H9 (cell line): ENCODE measurements at regions not wholly inside any gene's neighbourhood (a gene's known extent, or its start where the extent isn't known, plus 50 kb on each side); places are given as distances from the start of the nearest gene placed in this dataset.

Experiments used
- DNase-seq: peaks from one replicate; pipeline ENCODE4 v3.0.0-alpha.2; 2017
- H2AFZ ChIP-seq: one replicate; pipeline ENCODE4 v1.6.1; 2013; ENCODE audit warnings: mild to moderate bottlenecking, low read length, control low read depth, moderate library complexity
- H2AK5ac ChIP-seq: 2 replicates; pipeline ENCODE4 v1.6.1; 2013; ENCODE audit warnings: low read length, control low read depth, mixed read lengths; ENCODE audit not compliant: insufficient read length
- H2BK120ac ChIP-seq: one replicate; pipeline ENCODE4 v1.6.1; 2013; ENCODE audit warnings: low read depth, mild to moderate bottlenecking, low read length, control low read depth, inconsistent platforms; ENCODE audit not compliant: poor library complexity, severe bottlenecking
- H2BK12ac ChIP-seq: 2 replicates; pipeline ENCODE4 v1.6.1; 2013; ENCODE audit warnings: low read length, control low read depth, mixed read lengths, low read depth; ENCODE audit not compliant: insufficient read length
- H2BK15ac ChIP-seq: 2 replicates; pipeline ENCODE4 v1.6.1; 2013; ENCODE audit warnings: low read depth, low read length, control low read depth
- H2BK20ac ChIP-seq: one replicate; pipeline ENCODE4 v1.6.1; 2013; ENCODE audit warnings: low read depth, mild to moderate bottlenecking, low read length, control low read depth, inconsistent platforms; ENCODE audit not compliant: poor library complexity, severe bottlenecking
- H2BK5ac ChIP-seq: 2 replicates; pipeline ENCODE4 v1.6.1; 2013; ENCODE audit warnings: low read length, control low read depth, mixed read lengths; ENCODE audit not compliant: insufficient read length
- H3K14ac ChIP-seq: 2 replicates; pipeline ENCODE4 v1.6.1; 2013; ENCODE audit warnings: low read length, control low read depth; ENCODE audit not compliant: insufficient read depth
- H3K18ac ChIP-seq: 2 replicates; pipeline ENCODE4 v1.6.1; 2013; ENCODE audit warnings: low read depth, mild to moderate bottlenecking, mixed read lengths, low read length, control low read depth; ENCODE audit not compliant: insufficient read length
- H3K23ac ChIP-seq: 2 replicates; pipeline ENCODE4 v1.6.1; 2013; ENCODE audit warnings: low read length, control low read depth, mixed read lengths, low read depth; ENCODE audit not compliant: insufficient read length
- H3K23me2 ChIP-seq: 2 replicates; pipeline ENCODE4 v1.6.1; 2013; ENCODE audit warnings: low read depth, mild to moderate bottlenecking, mixed read lengths, low read length, control low read depth; ENCODE audit not compliant: insufficient read length, poor library complexity, severe bottlenecking
- H3K27ac ChIP-seq: 2 replicates; pipeline ENCODE4 v1.5.1; 2013; ENCODE audit warnings: low read length, control low read depth, mixed read lengths, low read depth; ENCODE audit not compliant: insufficient read length
- H3K27me3 ChIP-seq: 2 replicates; pipeline ENCODE4 v1.6.1; 2013; ENCODE audit warnings: low read length, control low read depth, inconsistent platforms; ENCODE audit not compliant: insufficient read depth
- H3K4ac ChIP-seq: 2 replicates; pipeline ENCODE4 v1.6.1; 2013; ENCODE audit warnings: low read depth, mild to moderate bottlenecking, control low read depth, inconsistent platforms, low read length, moderate library complexity
- H3K4me1 ChIP-seq: 2 replicates; pipeline ENCODE4 v1.6.1; 2013; ENCODE audit warnings: low read length, control low read depth, inconsistent platforms; ENCODE audit not compliant: insufficient read depth
- H3K4me2 ChIP-seq: 2 replicates; pipeline ENCODE4 v1.6.1; 2013; ENCODE audit warnings: low read length, control low read depth, mixed read lengths; ENCODE audit not compliant: insufficient read length, insufficient read depth
- H3K56ac ChIP-seq: 2 replicates; pipeline ENCODE4 v1.6.1; 2013; ENCODE audit warnings: low read depth, mild to moderate bottlenecking, mixed read lengths, low read length, control low read depth; ENCODE audit not compliant: insufficient read length
- H3K79me1 ChIP-seq: 2 replicates; pipeline ENCODE4 v1.6.1; 2013; ENCODE audit warnings: low read depth, mild to moderate bottlenecking, moderate library complexity, low read length, control low read depth, inconsistent platforms; ENCODE audit not compliant: insufficient read depth, poor library complexity, severe bottlenecking
- H3K79me2 ChIP-seq: 2 replicates; pipeline ENCODE4 v1.6.1; 2013; ENCODE audit warnings: low read length, control low read depth, inconsistent platforms; ENCODE audit not compliant: insufficient read depth
- H3K9ac ChIP-seq: 2 replicates; pipeline ENCODE4 v1.6.1; 2013; ENCODE audit warnings: low read length, control low read depth, mixed read lengths; ENCODE audit not compliant: insufficient read length; ENCODE audit errors: extremely low read depth
- H3K9me3 ChIP-seq: one replicate; pipeline ENCODE4 v1.6.1; 2013; ENCODE audit warnings: low read depth, low read length, inconsistent platforms; ENCODE audit not compliant: control insufficient read depth
- H3T11ph ChIP-seq: one replicate; pipeline ENCODE4 v1.6.1; 2013; ENCODE audit warnings: mild to moderate bottlenecking, low read length, control low read depth, inconsistent platforms
- H4K20me1 ChIP-seq: one replicate; pipeline ENCODE4 v1.6.1; 2013; ENCODE audit not compliant: control insufficient read depth, insufficient read length, insufficient read depth
- H4K5ac ChIP-seq: 2 replicates; pipeline ENCODE4 v1.6.1; 2013; ENCODE audit warnings: low read depth, mild to moderate bottlenecking, mixed read lengths, low read length, control low read depth; ENCODE audit not compliant: insufficient read length
- H4K8ac ChIP-seq: replicated peaks from 2 replicates; pipeline ENCODE4 v1.6.1; 2013; ENCODE audit warnings: low read length, control low read depth, mixed read lengths, low read depth; ENCODE audit not compliant: insufficient read length
- H4K91ac ChIP-seq: 2 replicates; pipeline ENCODE4 v1.6.1; 2013; ENCODE audit warnings: low read depth, mild to moderate bottlenecking, moderate library complexity, mixed read lengths, low read length, control low read depth; ENCODE audit not compliant: insufficient read length
- H3K27ac Mint-ChIP-seq, 3 experiments: 2 replicates in 2 of 3; 3 replicates in 1 of 3; pipeline ENCODE4 v1.8.0; 2020 to 2021; ENCODE audit warnings: mixed read lengths in 3 of 3, mild to moderate bottlenecking in 1 of 3, moderate library complexity in 1 of 3
- H3K27me3 Mint-ChIP-seq: 2 replicates; pipeline ENCODE4 v1.8.0; 2021; ENCODE audit warnings: low read depth, mild to moderate bottlenecking, moderate library complexity, mixed read lengths
- H3K36me3 Mint-ChIP-seq, 3 experiments: 2 replicates in 2 of 3; 3 replicates in 1 of 3; pipeline ENCODE4 v1.8.0; 2020 to 2021; ENCODE audit warnings: low read depth in 3 of 3, mixed read lengths in 3 of 3; ENCODE audit not compliant: insufficient read depth in 1 of 3
- H3K4me1 Mint-ChIP-seq, 2 experiments: 2 replicates each; pipeline ENCODE4 v1.8.0; 2020; ENCODE audit warnings: mixed read lengths in 2 of 2
- H3K4me3 Mint-ChIP-seq, 2 experiments: 2 replicates in 1 of 2; 3 replicates in 1 of 2; pipeline ENCODE4 v1.8.0; 2020 to 2021; ENCODE audit warnings: mild to moderate bottlenecking in 2 of 2, mixed read lengths in 2 of 2, moderate library complexity in 1 of 2
- H3K9me3 Mint-ChIP-seq, 2 experiments: 2 replicates in 1 of 2; 3 replicates in 1 of 2; pipeline ENCODE4 v1.8.0; 2020; ENCODE audit warnings: mild to moderate bottlenecking in 2 of 2, mixed read lengths in 2 of 2, moderate library complexity in 1 of 2
- CTCF ChIP-seq: fragments of 200-600 bp; sonication (generic); conservative IDR thresholded peaks from 3 replicates; pipeline ENCODE4 v1.8.0; 2021; ENCODE audit warnings: antibody characterized with exemption, mild to moderate bottlenecking
- WGBS: extraction: QIAGEN DNeasy Blood & Tissue Kit; methylation state at CpG from one replicate; pipeline ENCODE4 v1.1.7; 2013; ENCODE audit warnings: missing lambda C conversion rate, low lambda C conversion rate, mixed read lengths; ENCODE audit not compliant: insufficient read length; ENCODE audit errors: extremely low coverage; 5-methylcytosine and 5-hydroxymethylcytosine counted together

- Histone ChIP-seq H3K23me2 (no peaks in the 10 kb centered on the region), H3T11ph (no peak overlapping the region), H4K20me1 (no peaks in the 10 kb centered on the region), H4K91ac (no peak overlapping the region), H2BK15ac (no peak overlapping the region), H3K23ac (no peak overlapping the region), H3K9me3 (no peaks in the 10 kb centered on the region), H3K27me3 (no peaks in the 10 kb centered on the region), H3K79me1 (no peaks in the 10 kb centered on the region), H3K4ac (no peak overlapping the region), H3K4me2 (no peak overlapping the region), H2BK5ac (no peak overlapping the region), H3K14ac (no peak overlapping the region), H3K79me2 (no peaks in the 10 kb centered on the region), H3K56ac (no peak overlapping the region), H3K27ac (no peak overlapping the region), H2AFZ (no peak overlapping the region), H4K8ac (no peak overlapping the region), H3K18ac (no peak overlapping the region), H2BK20ac (no peak overlapping the region), H4K5ac (no peak overlapping the region), H2AK5ac (no peak overlapping the region), H3K4me1 (no peaks in the 10 kb centered on the region; the same call in 1 of the 2 replicates), H2BK120ac (no peak overlapping the region), H3K9ac (no peak overlapping the region), H2BK12ac (no peak overlapping the region)
- Mint-ChIP-seq H3K4me1 (peaks cover 21 to 25% of the 10 kb centered on the region in 2 experiments), H3K9me3 (no peaks in the 10 kb centered on the region), H3K36me3 (no peaks in the 10 kb centered on the region), H3K27ac (peak overlapping the region in 2 of 3 experiments; percentile 21 to 50; a peak in 3 of 7 replicates), H3K27me3 (no peaks in the 10 kb centered on the region), H3K4me3 (no peak overlapping the region)
- no CpG with 5 or more reads among the region's 4 CpGs for WGBS
- TF ChIP-seq CTCF = no peak
- DNase-seq = no peak
These were observed 481.7 kb downstream of the GBE1 start for GRCh38 chr3:81279481-81280379.
